WTC11 (cell line): ENCODE measurements at regions not wholly inside any gene's neighbourhood (a gene's known extent, or its start where the extent isn't known, plus 50 kb on each side); places are given as distances from the start of the nearest gene placed in this dataset.

ENCODE experiments used
- ATF2 ChIP-seq: sonication (generic); formaldehyde crosslinking; IDR thresholded peaks from 2 replicates; pipeline ENCODE4 v1.8.1; 2022; ENCODE audit warnings: low read depth, missing genetic modification reagents, borderline replicate concordance
- CTCF ChIP-seq: fragments of 200-600 bp; IDR thresholded peaks from 2 replicates; pipeline ENCODE4 v1.8.0; 2022; ENCODE audit warnings: antibody characterized with exemption
- ESRRA ChIP-seq: sonication (generic); formaldehyde crosslinking; IDR thresholded peaks from 2 replicates; pipeline ENCODE4 v1.8.1; 2022; ENCODE audit warnings: mild to moderate bottlenecking, missing genetic modification reagents, borderline replicate concordance
- ETV6 ChIP-seq: sonication (generic); formaldehyde crosslinking; IDR thresholded peaks from 2 replicates; pipeline ENCODE4 v1.8.1; 2022; ENCODE audit warnings: mild to moderate bottlenecking, missing genetic modification reagents
- MAX ChIP-seq: sonication (generic); formaldehyde crosslinking; IDR thresholded peaks from 2 replicates; pipeline ENCODE4 v1.8.0; 2022; ENCODE audit warnings: mild to moderate bottlenecking, missing genetic modification reagents
- TEAD4 ChIP-seq: sonication (generic); formaldehyde crosslinking; IDR thresholded peaks from 2 replicates; pipeline ENCODE4 v1.8.0; 2022; ENCODE audit warnings: mild to moderate bottlenecking, missing genetic modification reagents

- TF ChIP-seq ETV6 (CRISPR knock-in tag) (no peak), ATF2 (no peak), ESRRA (no peak), CTCF (no peak), MAX (CRISPR knock-in tag) (no peak), TEAD4 (CRISPR knock-in tag) (no peak)
Measured at GRCh38 chr11:130706572-130706971, 209.7 kb downstream of the SNX19 start.
